ENCODE measurements at regions not wholly inside any gene's neighbourhood (a gene's known extent, or its start where the extent isn't known, plus 50 kb on each side); places are given as distances from the start of the nearest gene placed in this dataset.

- no peak for TF ChIP-seq CTCF (IDR thresholded peaks at IDR 0.05; ENCODE audit: insufficient read depth, low read depth, low read length)
- Histone ChIP-seq H3K36me3 (ENCODE audit: control insufficient read depth, insufficient read depth, low read length) (no peaks in the 10 kb centered on the region), H3K27me3 (ENCODE audit: control insufficient read depth, insufficient read depth, low read length) (no peaks in the 10 kb centered on the region), H3K4me3 (ENCODE audit: low read depth, low read length) (no peak overlapping the region)
- DNase-seq (ENCODE audit: low read depth) = no peak
- ChIA-PET POLR2A (interaction anchor here (0.6 kb wide), 1 partner anchor 35 kb away, joined by 6 read pairs; no protein-coding TSS in a partner anchor), CTCF (no interaction called here)
These were observed 223.1 kb downstream of the MZT1 start for GRCh38 chr13:72504131-72504841.

- no peak for DNase-seq (ENCODE audit: low read depth)
- no peaks in the 10 kb centered on the region for H3K27me3 ChIP-seq (ENCODE audit: control insufficient read depth, insufficient read depth, low read length)
- ChIA-PET CTCF (no interaction called here), POLR2A (no interaction called here)
- no peaks in the 10 kb centered on the region for H3K36me3 ChIP-seq (ENCODE audit: control insufficient read depth, insufficient read depth, low read length)
- no peak for TF ChIP-seq CTCF (IDR thresholded peaks at IDR 0.05; ENCODE audit: insufficient read depth, low read depth, low read length)
- H3K4me3 ChIP-seq (ENCODE audit: low read depth, low read length) = no peak overlapping the region
These were observed 226.6 kb downstream of the MZT1 start for GRCh38 chr13:72500851-72501250.

GRCh38 chr13:72495681-72496080, 231.7 kb downstream of the MZT1 start:
- Histone ChIP-seq H3K36me3 (ENCODE audit: control insufficient read depth, insufficient read depth, low read length) (no peaks in the 10 kb centered on the region), H3K4me3 (ENCODE audit: low read depth, low read length) (no peak overlapping the region), H3K27me3 (ENCODE audit: control insufficient read depth, insufficient read depth, low read length) (no peaks in the 10 kb centered on the region)
- CTCF ChIA-PET = no interaction called here
- TF ChIP-seq CTCF (IDR thresholded peaks at IDR 0.05; ENCODE audit: insufficient read depth, low read depth, low read length) = no peak
- DNase-seq (ENCODE audit: low read depth) = no peak
- POLR2A ChIA-PET = no interaction called here

DNA sequence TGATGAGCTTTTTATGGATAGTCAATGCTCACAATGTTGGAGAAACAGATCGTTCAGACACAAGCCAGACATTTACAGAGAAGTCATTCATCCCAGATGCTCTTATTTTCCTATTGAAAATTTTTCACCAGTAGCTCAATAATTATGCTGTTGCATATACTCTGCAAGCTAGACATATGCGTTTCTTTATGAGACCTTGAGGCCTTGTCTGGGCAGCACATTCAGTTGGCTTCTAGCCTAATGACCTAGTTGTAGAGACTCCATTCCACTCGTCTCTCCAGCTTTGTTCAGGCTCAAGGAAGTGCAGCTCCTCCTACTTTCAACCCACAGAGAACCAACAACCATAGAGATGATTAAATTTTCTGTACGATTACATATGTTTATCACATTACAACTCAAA, 237.7 kb downstream of the MZT1 start:
- Histone ChIP-seq H3K4me3 (ENCODE audit: low read depth, low read length) (no peak overlapping the region), H3K36me3 (ENCODE audit: control insufficient read depth, insufficient read depth, low read length) (no peaks in the 10 kb centered on the region), H3K27me3 (ENCODE audit: control insufficient read depth, insufficient read depth, low read length) (no peaks in the 10 kb centered on the region)
- DNase-seq (ENCODE audit: low read depth) = no peak
- POLR2A ChIA-PET = no interaction called here
- TF ChIP-seq CTCF (IDR thresholded peaks at IDR 0.05; ENCODE audit: insufficient read depth, low read depth, low read length) = no peak
- CTCF ChIA-PET = interaction anchor here (1.2 kb wide), 1 partner anchor 14 kb away, joined by 3 read pairs; no protein-coding TSS in a partner anchor

DNA sequence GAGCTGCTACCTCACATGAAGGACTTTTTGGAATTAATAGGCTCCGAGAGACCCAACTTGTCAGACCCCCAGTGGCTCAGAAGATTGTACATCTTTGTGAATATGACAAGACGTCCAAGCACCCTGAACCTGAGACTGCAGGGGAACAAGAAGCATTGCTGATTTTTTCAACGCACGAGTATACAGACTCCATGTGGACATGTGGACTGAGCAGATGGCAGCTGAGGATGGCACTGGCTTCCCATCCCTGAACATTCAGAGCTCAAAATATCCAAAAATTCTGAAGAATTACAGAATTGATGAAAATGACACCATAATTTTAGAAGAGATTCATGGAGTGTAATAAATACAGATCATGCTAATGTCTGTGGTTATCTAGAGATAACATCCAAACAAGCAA, 254.1 kb downstream of the MZT1 start:
- ChIA-PET POLR2A (no interaction called here), CTCF (no interaction called here)
- DNase-seq (ENCODE audit: low read depth) = no peak
- TF ChIP-seq CTCF (IDR thresholded peaks at IDR 0.05; ENCODE audit: insufficient read depth, low read depth, low read length) = no peak
- Histone ChIP-seq H3K36me3 (ENCODE audit: control insufficient read depth, insufficient read depth, low read length) (no peaks in the 10 kb centered on the region), H3K4me3 (ENCODE audit: low read depth, low read length) (no peak overlapping the region), H3K27me3 (ENCODE audit: control insufficient read depth, insufficient read depth, low read length) (no peaks in the 10 kb centered on the region)
